ENCODE measurements at regions not wholly inside any gene's neighbourhood (a gene's known extent, or its start where the extent isn't known, plus 50 kb on each side); places are given as distances from the start of the nearest gene placed in this dataset.
A peak's percentile ranks its signal among the peaks of the same experiment; 100 is the strongest.

DNA sequence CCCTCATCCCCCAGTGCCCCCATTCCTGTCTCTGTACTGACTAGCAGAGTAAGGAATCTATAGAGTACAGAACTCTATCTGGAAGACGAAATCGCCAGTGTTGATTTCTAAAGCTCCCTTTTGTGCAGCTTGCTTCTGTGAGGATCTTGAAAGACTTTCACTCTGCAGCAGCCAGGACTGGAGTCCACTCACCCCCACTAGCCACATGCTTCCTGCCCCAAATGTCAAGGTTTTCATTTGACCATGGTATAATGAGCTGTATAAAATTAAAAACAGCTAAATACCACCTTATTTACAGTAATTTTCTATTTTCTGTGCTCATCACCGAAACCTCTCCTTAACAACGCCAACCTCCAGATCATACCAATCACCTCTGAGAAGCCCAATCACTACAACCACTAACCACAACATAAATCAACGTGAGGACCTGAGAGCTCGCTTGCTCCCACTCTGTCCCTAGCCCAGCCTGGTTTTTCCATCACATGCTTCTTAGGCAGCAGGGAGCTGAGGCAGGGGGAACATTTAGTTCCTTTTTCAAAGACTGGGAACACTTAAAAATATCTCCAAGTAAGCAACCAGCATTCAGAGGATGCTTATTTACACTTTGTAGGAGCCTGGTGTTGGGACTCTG lies 56.1 kb upstream of the IRF2BP2 start:
- Mint-ChIP-seq H3K36me3 (no peaks in the 10 kb centered on the region), H3K9me3 (no peaks in the 10 kb centered on the region), H3K27ac (no peak overlapping the region)
- DNase-seq (ENCODE audit: low spot score in 2 of 2): no peak
- peak; percentile 32 to 58 for ATAC-seq

- no peak overlapping the region for H3K27ac Mint-ChIP-seq
- ATAC-seq: no peak
- DNase-seq (ENCODE audit: low spot score in 2 of 2): no peak
- no peaks in the 10 kb centered on the region for H3K36me3 Mint-ChIP-seq
- H3K9me3 Mint-ChIP-seq: no peaks in the 10 kb centered on the region
Observed at GRCh38 chr1:234662148-234662547, 52.2 kb upstream of the IRF2BP2 start.

GRCh38 chr1:234661317-234661928 lies 51.4 kb upstream of the IRF2BP2 start:
- DNase-seq (ENCODE audit: low spot score in 2 of 2) (no peak), ATAC-seq (no peak)
- H3K27ac Mint-ChIP-seq: peak overlapping the region in 1 of 2 donors; percentile 57
- H3K9me3 Mint-ChIP-seq: no peaks in the 10 kb centered on the region
- no peaks in the 10 kb centered on the region for H3K36me3 Mint-ChIP-seq

GRCh38 chr1:234660536-234661316 lies 50.7 kb upstream of the IRF2BP2 start:
- ATAC-seq: no peak
- no peak for DNase-seq (ENCODE audit: low spot score in 2 of 2)
- Mint-ChIP-seq H3K36me3 (no peaks in the 10 kb centered on the region), H3K9me3 (no peaks in the 10 kb centered on the region), H3K27ac (peak overlapping the region in 1 of 2 donors; percentile 24)

Measured in activated naive CD4-positive, alpha-beta T cell treated with anti-CD3 and anti-CD28 coated beads, Interleukin-2, amount 50 U/mL, for 72 hours (primary cell).